GM19467 (cell line): ENCODE measurements at regions not wholly inside any gene's neighbourhood (a gene's known extent, or its start where the extent isn't known, plus 50 kb on each side); places are given as distances from the start of the nearest gene placed in this dataset.
"Not testable (repeated sequence)": the region's sequence is repeated elsewhere in the genome, so short reads cannot be mapped to it uniquely, and the experiment has no call there.

Experiments
- ATAC-seq: cut with Tn5 transposase; IDR thresholded peaks from one replicate; pipeline ENCODE4 v1.9.1; 2021; ENCODE audit warnings: mild to moderate bottlenecking, moderate library complexity; ENCODE audit not compliant: unreplicated experiment

- no peak for ATAC-seq
Observed at GRCh38 chr3:99586701-99587100, 51.7 kb upstream of the COL8A1 start.

GRCh38 chr3:99579965-99580364 is 58.4 kb upstream of the COL8A1 start:
- no peak for ATAC-seq

- no peak for ATAC-seq
Observed at GRCh38 chr3:99579246-99579645, 59.1 kb upstream of the COL8A1 start.

- ATAC-seq, result no peak
Observed at GRCh38 chr3:99578339-99578970, 59.9 kb upstream of the COL8A1 start.

- no peak for ATAC-seq
Observed at GRCh38 chr3:99576904-99577559, 61.4 kb upstream of the COL8A1 start.

GRCh38 chr3:99575683-99576082 is 62.7 kb upstream of the COL8A1 start:
- no peak for ATAC-seq

- ATAC-seq, result no peak
Observed at GRCh38 chr3:99570061-99570460, 68.3 kb upstream of the COL8A1 start.

GRCh38 chr3:99568663-99569335 is 69.6 kb upstream of the COL8A1 start:
- no peak for ATAC-seq

- no peak for ATAC-seq
Observed at GRCh38 chr3:99565331-99565730, 73.1 kb upstream of the COL8A1 start.

GRCh38 chr3:99562990-99563607 is 75.3 kb upstream of the COL8A1 start:
- ATAC-seq, result no peak

- no peak for ATAC-seq
Observed at GRCh38 chr3:99562138-99562537, 76.3 kb upstream of the COL8A1 start.

- no peak for ATAC-seq
Observed at GRCh38 chr3:99561056-99561455, 77.3 kb upstream of the COL8A1 start.

- no peak for ATAC-seq
Observed at GRCh38 chr3:99559196-99559595, 79.2 kb upstream of the COL8A1 start.

GRCh38 chr3:99555885-99556284 is 82.5 kb upstream of the COL8A1 start:
- ATAC-seq, result not testable (repeated sequence)

- no peak for ATAC-seq
Observed at GRCh38 chr3:99551520-99551919, 86.9 kb upstream of the COL8A1 start.

GRCh38 chr3:99549957-99550603 is 88.3 kb upstream of the COL8A1 start:
- no peak for ATAC-seq

GRCh38 chr3:99549220-99549619 is 89.2 kb upstream of the COL8A1 start:
- ATAC-seq, result no peak

- no peak for ATAC-seq
Observed at GRCh38 chr3:99548674-99549073, 89.7 kb upstream of the COL8A1 start.

- ATAC-seq, result no peak
Observed at GRCh38 chr3:99545941-99546580, 92.3 kb upstream of the COL8A1 start.

GRCh38 chr3:99544786-99545281 is 93.6 kb upstream of the COL8A1 start:
- ATAC-seq, result no peak

GRCh38 chr3:99543796-99544195 is 94.6 kb upstream of the COL8A1 start:
- ATAC-seq, result no peak
